ENCODE measurements at regions not wholly inside any gene's neighbourhood (a gene's known extent, or its start where the extent isn't known, plus 50 kb on each side); places are given as distances from the start of the nearest gene placed in this dataset.
A peak's percentile ranks its signal among the peaks of the same experiment; 100 is the strongest.

GRCh38 chr20:55253781-55254180, 751.5 kb downstream of the CBLN4 start:
- H3K4me3 Mint-ChIP-seq: peak overlapping the region in 1 of 3 experiments; percentile 39
- peaks cover 14% of the 10 kb centered on the region for H3K4me1 Mint-ChIP-seq
- no peak for TF ChIP-seq CTCF (IDR thresholded peaks at IDR 0.05; ENCODE audit: unreplicated experiment in 3 of 3)
- no peaks in the 10 kb centered on the region for H3K9me3 Mint-ChIP-seq
- no peaks in the 10 kb centered on the region for H3K36me3 Mint-ChIP-seq (ENCODE audit: low read depth)
- peaks cover 4% of the 10 kb centered on the region for H3K27me3 Mint-ChIP-seq (ENCODE audit: low read depth)
- H3K27ac Mint-ChIP-seq: peak overlapping the region in 2 of 3 experiments; percentile 64 to 93

GRCh38 chr20:55252521-55252920, 752.8 kb downstream of the CBLN4 start:
- H3K36me3 Mint-ChIP-seq (ENCODE audit: low read depth): no peaks in the 10 kb centered on the region
- TF ChIP-seq CTCF (IDR thresholded peaks at IDR 0.05; ENCODE audit: unreplicated experiment in 3 of 3): no peak
- peaks cover 3% of the 10 kb centered on the region for H3K9me3 Mint-ChIP-seq
- H3K4me3 Mint-ChIP-seq: no peak overlapping the region
- H3K27me3 Mint-ChIP-seq (ENCODE audit: low read depth): peaks cover 4% of the 10 kb centered on the region
- peaks cover 14% of the 10 kb centered on the region for H3K4me1 Mint-ChIP-seq
- H3K27ac Mint-ChIP-seq: peak overlapping the region in 2 of 3 experiments; percentile 22 to 93

GRCh38 chr20:55251170-55251569, 754.1 kb downstream of the CBLN4 start:
- Mint-ChIP-seq H3K9me3 (peaks cover 7% of the 10 kb centered on the region), H3K27me3 (ENCODE audit: low read depth) (peaks cover 4% of the 10 kb centered on the region), H3K4me1 (peaks cover 14% of the 10 kb centered on the region), H3K36me3 (ENCODE audit: low read depth) (no peaks in the 10 kb centered on the region), H3K4me3 (no peak overlapping the region), H3K27ac (no peak overlapping the region)
- no peak for TF ChIP-seq CTCF (IDR thresholded peaks at IDR 0.05; ENCODE audit: unreplicated experiment in 3 of 3)

GRCh38 chr20:55242853-55243252, 762.5 kb downstream of the CBLN4 start:
- peaks cover 8% of the 10 kb centered on the region for H3K27me3 Mint-ChIP-seq (ENCODE audit: low read depth)
- H3K4me1 Mint-ChIP-seq: no peaks in the 10 kb centered on the region
- no peak for TF ChIP-seq CTCF (IDR thresholded peaks at IDR 0.05; ENCODE audit: unreplicated experiment in 3 of 3)
- H3K27ac Mint-ChIP-seq: no peak overlapping the region
- H3K36me3 Mint-ChIP-seq (ENCODE audit: low read depth): no peaks in the 10 kb centered on the region
- H3K4me3 Mint-ChIP-seq: no peak overlapping the region
- peaks cover 10% of the 10 kb centered on the region for H3K9me3 Mint-ChIP-seq

GRCh38 chr20:55239269-55239668, 763.9 kb downstream of the DOK5 start:
- H3K4me1 Mint-ChIP-seq: no peaks in the 10 kb centered on the region
- H3K27me3 Mint-ChIP-seq (ENCODE audit: low read depth): no peaks in the 10 kb centered on the region
- H3K9me3 Mint-ChIP-seq: peaks cover under 1% of the 10 kb centered on the region
- no peak overlapping the region for H3K4me3 Mint-ChIP-seq
- no peak for TF ChIP-seq CTCF (IDR thresholded peaks at IDR 0.05; ENCODE audit: unreplicated experiment in 3 of 3)
- no peak overlapping the region for H3K27ac Mint-ChIP-seq
- H3K36me3 Mint-ChIP-seq (ENCODE audit: low read depth): no peaks in the 10 kb centered on the region

GRCh38 chr20:55232647-55233046, 757.3 kb downstream of the DOK5 start:
- H3K27ac Mint-ChIP-seq: no peak overlapping the region
- no peak for TF ChIP-seq CTCF (IDR thresholded peaks at IDR 0.05; ENCODE audit: unreplicated experiment in 3 of 3)
- H3K9me3 Mint-ChIP-seq: no peaks in the 10 kb centered on the region
- H3K4me1 Mint-ChIP-seq: no peaks in the 10 kb centered on the region
- H3K36me3 Mint-ChIP-seq (ENCODE audit: low read depth): no peaks in the 10 kb centered on the region
- H3K4me3 Mint-ChIP-seq: no peak overlapping the region
- no peaks in the 10 kb centered on the region for H3K27me3 Mint-ChIP-seq (ENCODE audit: low read depth)
